A549 (cell line): ENCODE measurements at regions not wholly inside any gene's neighbourhood (a gene's known extent, or its start where the extent isn't known, plus 50 kb on each side); places are given as distances from the start of the nearest gene placed in this dataset.
A peak's percentile ranks its signal among the peaks of the same experiment; 100 is the strongest.

Source experiments
- ATAC-seq, 2 experiments: fragments of 200-7000 bp in 1 of 2; fragments of >200 bp in 1 of 2; cut with Nextera tagmentation in 1 of 2; cut with Tn5 transposase in 1 of 2; 3 replicates each; pipeline versions ENCODE4 v1.8.0 to v1.9.1; 2018 to 2020; ENCODE audit warnings: mild to moderate bottlenecking in 1 of 2, moderate library complexity in 1 of 2
- CTCF ChIA-PET: fragments of 300-600 bp; sonication (Branson Sonifier 250); formaldehyde crosslinking; extraction: SDS; loops from one replicate; lab custom pipeline; 2021; ENCODE audit warnings: antibody characterized with exemption, inconsistent platforms; lab: Yijun Ruan, JAX
- POLR2A ChIA-PET: fragments of 350-600 bp; formaldehyde crosslinking; extraction: SDS; loops from one replicate; lab custom pipeline; 2021; ENCODE audit warnings: antibody characterized with exemption, inconsistent platforms; lab: Yijun Ruan, JAX
- DNase-seq, 2 experiments: peaks; one replicate each; pipeline versions ENCODE4 v3.0.0 to v3.0.0-alpha.2; 2011 to 2016; ENCODE audit warnings: low read depth in 1 of 2, low spot score in 1 of 2
- FAIRE-seq: peaks from 2 replicates; lab custom pipeline; 2011; peaks lifted over from hg19 to GRCh38; lab: Jason Lieb, UNC
- H3K27ac ChIP-seq, 2 experiments: fragments of >200 bp; sonication (Bioruptor Twin); formaldehyde crosslinking; 3 replicates each; pipeline ENCODE4 v1.5.1; 2016 to 2017
- H3K4me1 ChIP-seq: fragments of >200 bp; sonication (Bioruptor Twin); formaldehyde crosslinking; 3 replicates; pipeline ENCODE4 v1.6.1; 2016
- H3K4me2 ChIP-seq: fragments of >200 bp; sonication (Bioruptor Twin); formaldehyde crosslinking; 3 replicates; pipeline ENCODE4 v1.6.1; 2016
- H3K4me3 ChIP-seq: fragments of >200 bp; sonication (Bioruptor Twin); formaldehyde crosslinking; 3 replicates; pipeline ENCODE4 v1.5.1; 2016
- H3K9me3 ChIP-seq: fragments of >200 bp; sonication (Bioruptor Twin); formaldehyde crosslinking; 3 replicates; pipeline ENCODE4 v1.6.1; 2016
- CEBPB ChIP-seq, 2 experiments: fragments of >200 bp in 1 of 2; sonication (Bioruptor Twin) in 1 of 2; formaldehyde crosslinking in 1 of 2; IDR thresholded peaks; 2 replicates each; pipeline ENCODE4 v1.6.1; 2012 to 2016
- CHD4 ChIP-seq: fragments of 200-600 bp; sonication (generic); IDR thresholded peaks from 2 replicates; pipeline ENCODE4 v1.6.1; 2016; ENCODE audit warnings: antibody characterized with exemption, mild to moderate bottlenecking, borderline replicate concordance
- EP300 ChIP-seq, 2 experiments: fragments of >200 bp; sonication (Bioruptor Twin); formaldehyde crosslinking; IDR thresholded peaks; 2 replicates in 1 of 2; 3 replicates in 1 of 2; pipeline ENCODE4 v1.6.1; 2016 to 2017
- FOSB ChIP-seq: fragments of 250-450 bp; sonication (Bioruptor Pico); IDR thresholded peaks from 2 replicates; pipeline ENCODE4 v1.5.0; 2020; ENCODE audit warnings: mild to moderate bottlenecking, moderate library complexity
- HOXB5 ChIP-seq: fragments of 250-450 bp; sonication (Bioruptor Pico); IDR thresholded peaks from 2 replicates; pipeline ENCODE4 v1.5.0; 2020; ENCODE audit warnings: mild to moderate bottlenecking, moderate library complexity
- JUNB ChIP-seq: fragments of >200 bp; sonication (Bioruptor Twin); formaldehyde crosslinking; IDR thresholded peaks from 2 replicates; pipeline ENCODE4 v1.6.1; 2016
- MAX ChIP-seq: IDR thresholded peaks from 2 replicates; pipeline ENCODE4 v1.6.1; 2012
- NR3C1 ChIP-seq: fragments of >200 bp; sonication (Bioruptor Twin); formaldehyde crosslinking; IDR thresholded peaks from 3 replicates; pipeline ENCODE4 v1.6.1; 2017
- PBX3 ChIP-seq: IDR thresholded peaks from 2 replicates; pipeline ENCODE4 v1.6.1; 2012
- POLR2A ChIP-seq: IDR thresholded peaks from 2 replicates; pipeline ENCODE4 v1.6.1; 2012; ENCODE audit warnings: mild to moderate bottlenecking, low read length
- POLR2AphosphoS2 ChIP-seq: conservative IDR thresholded peaks from 2 replicates; pipeline ENCODE4 v1.6.1; 2012; ENCODE audit warnings: low read length, improper control_type of control experiment, inconsistent platforms
- RAD21 ChIP-seq, 2 experiments: fragments of >200 bp in 1 of 2; sonication (Bioruptor Twin) in 1 of 2; formaldehyde crosslinking in 1 of 2; IDR thresholded peaks in 1 of 2; conservative IDR thresholded peaks in 1 of 2; 2 replicates in 1 of 2; 3 replicates in 1 of 2; pipeline ENCODE4 v1.6.1; 2012 to 2018; ENCODE audit warnings: inconsistent platforms in 1 of 2
- RARB ChIP-seq: fragments of 250-450 bp; sonication (Bioruptor Pico); IDR thresholded peaks from 2 replicates; pipeline ENCODE4 v1.8.0; 2021; ENCODE audit warnings: mild to moderate bottlenecking, moderate library complexity
- SMC3 ChIP-seq: fragments of >200 bp; sonication (Bioruptor Twin); formaldehyde crosslinking; IDR thresholded peaks from 3 replicates; pipeline ENCODE4 v1.6.1; 2018; ENCODE audit warnings: inconsistent platforms
- SREBF2 ChIP-seq: fragments of 450-650 bp; IDR thresholded peaks from 2 replicates; pipeline ENCODE4 v1.6.1; 2014; ENCODE audit warnings: mild to moderate bottlenecking, moderate library complexity
- TFCP2L1 ChIP-seq: fragments of 250-450 bp; sonication (Bioruptor Pico); IDR thresholded peaks from 2 replicates; pipeline ENCODE4 v1.5.0; 2021; ENCODE audit warnings: mild to moderate bottlenecking
- TP53 ChIP-seq: fragments of 250-450 bp; sonication (Bioruptor Pico); IDR thresholded peaks from 2 replicates; pipeline ENCODE4 v1.5.0; 2021; ENCODE audit warnings: mild to moderate bottlenecking, moderate library complexity
- ZNF302 ChIP-seq: fragments of 250-450 bp; sonication (Bioruptor Pico); IDR thresholded peaks from 2 replicates; pipeline ENCODE4 v1.9.0; 2021; ENCODE audit warnings: inconsistent platforms, mild to moderate bottlenecking, moderate library complexity
- WGBS: methylation state at CpG from one replicate; pipeline ENCODE4 v1.1.6; 2017; ENCODE audit errors: missing lambda C conversion rate; 5-methylcytosine and 5-hydroxymethylcytosine counted together

GRCh38 chr15:70428211-70428822 lies 330.6 kb upstream of the TLE3 start:
- Histone ChIP-seq H3K4me1 (peaks cover 33% of the 10 kb centered on the region), H3K4me2 (no peak overlapping the region), H3K27ac (peak overlapping the region; percentile 36 to 79; a peak in 5 of 6 replicates)

DNA sequence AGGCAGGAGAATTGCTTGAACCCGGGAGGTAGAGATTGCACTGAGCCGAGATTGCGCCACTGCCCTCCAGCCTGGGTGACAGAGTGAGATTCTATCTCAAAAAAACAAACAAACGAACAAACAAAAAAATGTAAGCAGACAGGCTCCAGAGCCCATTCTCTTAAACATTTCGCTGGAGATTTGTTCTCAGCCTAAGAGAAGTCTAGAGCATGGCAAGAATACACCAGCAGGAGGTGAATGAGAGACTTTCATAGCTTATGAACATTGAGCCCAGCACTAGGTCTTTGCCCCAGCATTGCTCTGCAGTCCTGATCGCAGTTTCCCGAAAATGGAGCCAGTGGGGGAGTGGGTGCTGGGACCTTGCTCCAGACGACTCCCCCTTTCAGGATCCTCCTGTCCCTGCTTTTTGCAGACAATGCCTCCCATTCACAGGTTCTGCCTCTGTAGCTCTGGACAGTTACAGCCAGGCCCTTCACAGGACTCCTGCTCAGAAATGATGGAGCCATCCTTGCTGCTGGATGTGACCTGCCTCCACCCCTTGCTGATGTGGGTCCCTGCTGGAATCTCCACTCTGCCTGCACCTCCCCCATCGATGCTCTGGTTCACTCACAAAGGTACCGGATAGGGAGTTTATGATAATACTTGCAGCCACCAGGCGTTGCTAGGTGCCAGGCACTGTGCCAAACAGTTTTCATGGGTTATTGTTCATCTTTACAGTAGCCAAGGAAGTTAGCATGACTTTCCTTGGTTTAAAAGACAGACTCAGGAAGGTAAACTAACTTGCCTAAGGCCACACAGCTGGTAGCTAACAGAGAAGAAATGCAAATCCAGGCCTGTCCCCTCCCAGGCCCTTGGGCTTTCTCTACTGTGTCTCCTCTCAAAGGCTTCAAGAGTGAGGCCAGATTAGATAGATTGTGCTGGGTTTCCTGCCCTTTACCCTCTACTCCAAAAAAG lies 329.7 kb upstream of the TLE3 start:
- ChIA-PET POLR2A (no interaction called here), CTCF (interaction anchor here (0.6 to 3.9 kb wide), 4 partner anchors 40 to 329 kb away, joined by 3 to 15 read pairs (median 6); partner anchors contain the start of gene TLE3)
- DNase-seq: peak in 1 of 2 experiments; percentile 19
- peak overlapping the region; percentile 37 for H3K4me2 ChIP-seq
- no peak for FAIRE-seq
- peak in 1 of 2 experiments; percentile 48; a peak in 3 of 6 replicates for ATAC-seq
- no peak for TF ChIP-seq ZNF302 (CRISPR knock-in tag)
- TF ChIP-seq CEBPB (IDR thresholded peaks at IDR 0.05): peak; percentile 49 to 59; a peak in 3 of 4 replicates
- TF ChIP-seq RAD21 (conservative IDR thresholded peaks at IDR 0.05 in 1 of 2, IDR thresholded peaks at IDR 0.05 in 1 of 2): 0 out of 5 replicates have a peak, but pooled peaks of 1 of the 2 experiments have one; percentile 2
- TF ChIP-seq POLR2A: no peak
- H3K27ac ChIP-seq: peak overlapping the region; percentile 10 to 36; a peak in 5 of 6 replicates
- peaks cover 18% of the 10 kb centered on the region for H3K9me3 ChIP-seq
- 60% methylated on average over 11 of the region's 11 CpGs for WGBS
- H3K4me3 ChIP-seq: no peak overlapping the region
- peaks cover 33% of the 10 kb centered on the region for H3K4me1 ChIP-seq

More at GRCh38 chr15:70428211-70428822, 330.6 kb upstream of the TLE3 start:
- H3K9me3 ChIP-seq: peaks cover 18% of the 10 kb centered on the region
- ATAC-seq (no peak), FAIRE-seq (no peak), DNase-seq (no peak)
- 80% methylated on average over 3 of the region's 3 CpGs for WGBS
- CTCF ChIA-PET: no interaction called here
- H3K4me3 ChIP-seq: no peak overlapping the region
- POLR2A ChIA-PET: no interaction called here
- no peak for TF ChIP-seq NR3C1

DNA sequence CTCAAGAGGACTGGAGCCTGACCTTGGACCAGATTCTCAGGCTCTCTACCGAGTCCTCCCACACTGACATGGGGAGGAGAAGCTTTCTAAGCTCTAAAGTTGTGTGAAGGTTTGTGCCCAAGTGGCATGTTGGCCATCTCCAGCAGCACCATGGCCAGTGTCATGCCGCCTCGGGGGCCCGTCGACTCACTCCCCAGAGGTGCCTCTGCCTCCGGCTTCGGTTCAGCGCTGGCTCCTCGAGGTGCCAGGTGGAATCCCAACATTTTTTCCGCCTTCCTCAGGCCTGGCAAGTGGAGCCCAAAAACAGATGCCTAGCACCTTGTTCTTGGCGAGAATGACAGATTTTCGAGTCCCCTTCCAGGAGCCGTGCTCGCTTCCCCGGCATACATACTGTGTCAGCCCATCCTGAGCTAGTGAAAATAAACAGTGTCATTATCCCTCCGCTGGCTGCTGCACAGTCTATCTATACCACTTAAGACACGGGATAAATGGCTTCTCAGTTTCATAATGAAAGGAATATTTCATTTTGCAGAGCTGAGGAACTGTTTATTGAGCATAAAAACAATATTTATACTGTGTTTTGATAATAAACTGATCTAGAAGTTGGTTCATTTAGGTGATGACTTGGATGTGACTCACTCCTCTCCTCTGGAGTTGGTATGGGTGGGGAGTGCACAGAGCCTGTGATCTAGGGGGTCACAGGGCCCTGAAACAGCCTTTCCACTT lies 328.5 kb upstream of the TLE3 start:
- DNase-seq: no peak
- TF ChIP-seq CHD4 (no peak), POLR2AphosphoS2 (no peak), JUNB (peak; percentile 33; the same call in 1 of the 2 replicates)
- TF ChIP-seq, all 56 proteins: peak for 1
- 79% methylated on average over 17 of the region's 17 CpGs for WGBS
- Histone ChIP-seq H3K27ac (no peak overlapping the region), H3K9me3 (peaks cover 18% of the 10 kb centered on the region), H3K4me1 (peaks cover 33% of the 10 kb centered on the region), H3K4me3 (no peak overlapping the region), H3K4me2 (peak overlapping the region; percentile 27; the same call in 2 of the 3 replicates)
- FAIRE-seq (peak; percentile 51), ATAC-seq (no peak)
- CTCF ChIA-PET: interaction anchor here (0.9 to 3.9 kb wide), 4 partner anchors 10 to 328 kb away, joined by 3 to 15 read pairs (median 6); partner anchors contain the start of gene TLE3
- POLR2A ChIA-PET: interaction anchor here (0.9 kb wide), 1 partner anchor 48 kb away, joined by 3 read pairs; no protein-coding TSS in a partner anchor

- POLR2A ChIA-PET: interaction anchor here (0.9 kb wide), 1 partner anchor 50 kb away, joined by 3 read pairs; no protein-coding TSS in a partner anchor
- H3K4me3 ChIP-seq: no peak overlapping the region
Observed at GRCh38 chr15:70424937-70425411, 327.3 kb upstream of the TLE3 start.

More at GRCh38 chr15:70424937-70425411, 327.3 kb upstream of the TLE3 start:
- DNase-seq: no peak
- Histone ChIP-seq H3K9me3 (peaks cover 18% of the 10 kb centered on the region), H3K27ac (no peak overlapping the region), H3K4me2 (no peak overlapping the region), H3K4me1 (peaks cover 28% of the 10 kb centered on the region)
- WGBS: 50% methylated on average over 4 of the region's 4 CpGs
- CTCF ChIA-PET: interaction anchor here (0.9 to 3.9 kb wide), 7 partner anchors 11 to 668 kb away, joined by 3 to 15 read pairs (median 3); no protein-coding TSS in a partner anchor
- FAIRE-seq: no peak
- no peak for ATAC-seq
- TF ChIP-seq HOXB5: no peak
- no peak for TF ChIP-seq TFCP2L1
- no peak for TF ChIP-seq EP300 (IDR thresholded peaks at IDR 0.05)
- TF ChIP-seq MAX: no peak
- TF ChIP-seq SREBF2: no peak
- TF ChIP-seq SMC3: no peak
- no peak for TF ChIP-seq TP53 (CRISPR knock-in tag)
- no peak for TF ChIP-seq PBX3
- TF ChIP-seq FOSB: no peak
- no peak for TF ChIP-seq RARB (CRISPR knock-in tag)
- TF ChIP-seq POLR2AphosphoS2: no peak
